GM12872 (cell line): ENCODE measurements at regions not wholly inside any gene's neighbourhood (a gene's known extent, or its start where the extent isn't known, plus 50 kb on each side); places are given as distances from the start of the nearest gene placed in this dataset.

Experiments used
- CTCF ChIP-seq: IDR thresholded peaks from 3 replicates; pipeline ENCODE4 v1.5.1; 2011; ENCODE audit warnings: low read depth, mild to moderate bottlenecking, low read length, moderate library complexity; ENCODE audit not compliant: insufficient read depth

DNA sequence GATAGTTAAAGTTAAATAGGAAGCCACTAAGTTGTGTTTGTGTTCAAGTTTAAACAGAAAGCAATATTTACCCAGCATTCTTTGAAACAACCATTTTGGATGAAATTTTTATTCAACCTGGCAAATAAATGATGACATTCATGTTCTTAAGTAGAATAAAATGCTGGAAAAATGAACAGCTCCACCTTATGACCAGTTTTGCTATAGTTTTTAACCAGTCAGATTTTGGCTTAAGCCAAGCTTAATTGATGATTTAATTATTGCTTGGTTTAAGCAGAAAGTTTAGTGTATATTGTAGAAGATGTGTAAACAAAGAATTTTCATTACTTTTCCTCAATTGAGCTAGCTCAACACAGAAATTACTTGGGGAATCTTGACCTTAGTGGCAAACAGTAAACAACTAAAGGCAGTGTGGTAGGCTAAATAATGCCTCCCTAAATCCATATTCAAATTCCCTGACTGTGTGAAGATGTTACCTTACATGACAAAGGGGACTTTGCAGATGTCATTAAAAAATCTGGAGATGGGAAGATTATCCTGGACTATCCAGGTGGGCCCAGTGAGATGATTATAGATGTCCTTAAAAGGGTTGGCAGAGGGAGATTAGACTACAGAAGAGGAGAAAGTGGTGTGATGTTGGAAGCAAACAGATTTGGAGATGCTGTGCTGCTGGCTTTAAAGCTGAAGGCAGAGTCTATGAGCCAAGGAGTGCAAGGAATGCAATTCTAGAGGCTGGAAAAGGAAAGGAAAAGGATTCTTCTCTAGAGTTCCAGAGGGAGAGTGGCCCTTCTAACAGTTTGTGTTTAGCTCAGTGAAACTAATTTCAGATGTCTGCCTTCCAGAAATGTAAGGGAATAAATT, 448.6 kb upstream of the GOLIM4 start:
- TF ChIP-seq CTCF = no peak

DNA sequence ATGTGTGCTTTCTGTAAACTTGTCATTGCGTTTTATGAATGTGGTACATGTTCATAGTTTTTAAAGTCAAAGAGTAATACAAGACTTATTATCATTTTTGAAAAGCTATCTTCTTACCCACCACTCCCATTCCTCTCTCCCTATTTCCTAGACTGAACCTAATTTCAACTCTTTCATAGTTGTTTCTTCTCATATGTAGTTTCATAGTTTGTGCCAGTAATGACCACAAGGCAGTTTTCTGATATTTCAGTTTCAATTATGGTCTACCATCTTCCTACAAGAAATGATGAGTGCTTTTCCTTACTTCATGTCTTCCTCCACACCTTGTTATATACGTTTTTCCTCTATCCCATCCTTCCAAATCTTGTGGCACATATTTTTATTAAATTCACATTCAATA, 445.0 kb upstream of the GOLIM4 start:
- no peak for TF ChIP-seq CTCF

GRCh38 chr3:168539909-168540308, 444.2 kb upstream of the GOLIM4 start:
- TF ChIP-seq CTCF = no peak

DNA sequence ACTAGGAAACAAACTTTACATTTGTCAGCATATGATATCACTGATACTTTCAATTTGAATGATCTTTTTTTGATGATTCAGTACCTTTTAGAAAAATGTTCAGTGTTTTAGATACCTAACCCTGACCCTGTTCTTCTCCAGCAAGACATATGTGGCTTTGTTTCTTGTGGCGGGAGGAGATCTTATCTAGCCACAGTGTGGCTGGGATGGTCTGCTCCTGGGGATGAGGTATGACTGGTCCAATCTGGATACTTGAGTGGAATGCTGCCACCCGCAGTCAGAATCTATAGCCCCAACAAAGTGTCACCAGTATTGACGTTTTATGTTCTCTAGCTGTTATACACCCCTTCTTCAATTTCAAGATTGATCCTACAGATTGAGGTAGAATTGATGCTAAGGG, 439.0 kb upstream of the GOLIM4 start:
- no peak for TF ChIP-seq CTCF

DNA sequence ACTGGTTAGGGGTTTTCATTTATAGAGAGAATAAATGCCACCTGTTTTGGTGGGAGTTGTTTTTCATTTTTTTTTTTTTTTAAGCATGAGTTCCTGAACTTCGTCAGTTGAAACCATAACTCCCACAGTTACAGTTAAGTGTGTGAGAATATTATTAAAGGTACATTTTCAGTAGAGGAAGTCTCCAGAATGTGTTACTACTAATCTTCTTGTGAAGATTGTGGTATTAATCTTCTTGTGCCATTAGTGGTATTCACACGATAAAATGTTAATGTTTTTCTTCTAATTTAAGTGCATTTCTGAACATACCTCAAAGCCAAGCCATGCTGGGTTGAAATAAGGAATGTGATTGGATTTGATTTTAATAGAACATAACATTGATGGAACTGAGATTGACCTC, 437.9 kb upstream of the GOLIM4 start:
- TF ChIP-seq CTCF = no peak

DNA sequence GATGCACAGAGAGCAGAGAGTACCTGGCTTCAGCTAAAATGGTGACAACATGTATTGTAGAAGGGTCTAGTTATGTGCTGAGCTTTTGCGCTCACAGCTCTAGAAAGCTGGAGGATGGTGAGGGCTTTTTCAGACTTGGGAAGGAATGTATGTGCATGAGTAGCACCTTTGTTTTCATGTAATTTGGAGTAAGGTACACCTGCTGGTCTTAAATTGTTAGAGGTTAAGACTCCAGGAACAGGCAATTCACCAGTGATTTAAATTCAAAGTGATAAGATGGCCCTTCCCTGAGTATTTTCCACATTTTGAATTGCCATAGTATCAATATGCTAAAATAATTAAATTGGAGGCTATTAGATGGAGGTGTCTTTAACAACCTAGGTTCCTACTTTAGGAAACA, 436.4 kb upstream of the GOLIM4 start:
- TF ChIP-seq CTCF = no peak

- no peak for TF ChIP-seq CTCF
These were observed 435.4 kb upstream of the GOLIM4 start for GRCh38 chr3:168531116-168531515.
